IMR-90 (cell line): ENCODE measurements at regions not wholly inside any gene's neighbourhood (a gene's known extent, or its start where the extent isn't known, plus 50 kb on each side); places are given as distances from the start of the nearest gene placed in this dataset.

ENCODE experiments used
- BHLHE40 ChIP-seq: fragments of 150-350 bp; IDR thresholded peaks from 2 replicates; pipeline ENCODE4 v1.6.1; 2016; ENCODE audit warnings: mild to moderate bottlenecking, low read depth, low read length
- CEBPB ChIP-seq: IDR thresholded peaks from 2 replicates; pipeline ENCODE4 v1.6.1; 2012; ENCODE audit warnings: low read depth, low read length, improper control_type of control experiment
- CTCF ChIP-seq: conservative IDR thresholded peaks from 2 replicates; pipeline ENCODE4 v1.5.1; 2012; ENCODE audit warnings: mild to moderate bottlenecking, low read depth, low read length, improper control_type of control experiment
- ELK1 ChIP-seq: fragments of 150-350 bp; IDR thresholded peaks from 2 replicates; pipeline ENCODE4 v1.6.1; 2016; ENCODE audit warnings: low read depth, mild to moderate bottlenecking, low read length, moderate library complexity, borderline replicate concordance
- POLR2A ChIP-seq: IDR thresholded peaks from 2 replicates; pipeline ENCODE4 v1.6.1; 2012; ENCODE audit warnings: mild to moderate bottlenecking, low read depth, low read length
- RCOR1 ChIP-seq: IDR thresholded peaks from 2 replicates; pipeline ENCODE4 v1.6.1; 2012; ENCODE audit warnings: mild to moderate bottlenecking, low read length, improper control_type of control experiment; ENCODE audit not compliant: insufficient replicate concordance

- TF ChIP-seq CTCF (no peak), POLR2A (no peak), ELK1 (no peak), BHLHE40 (no peak), RCOR1 (no peak), CEBPB (no peak)
Observed at GRCh38 chr4:66094070-66094469, 423.8 kb upstream of the EPHA5 start.
